IgD-negative memory B cell (primary cell): ENCODE measurements at regions not wholly inside any gene's neighbourhood (a gene's known extent, or its start where the extent isn't known, plus 50 kb on each side); places are given as distances from the start of the nearest gene placed in this dataset.

Experiments
- H3K27ac Mint-ChIP-seq, 3 donors: one replicate each; pipeline ENCODE4 v1.8.0; 2020 to 2022; ENCODE audit warnings: mild to moderate bottlenecking in 3 of 3, mixed read lengths in 3 of 3, moderate library complexity in 1 of 3
- H3K27me3 Mint-ChIP-seq: one replicate; pipeline ENCODE4 v1.8.0; 2021; ENCODE audit warnings: mixed read lengths
- H3K36me3 Mint-ChIP-seq: one replicate; pipeline ENCODE4 v1.8.0; 2020; ENCODE audit warnings: mild to moderate bottlenecking, mixed read lengths
- H3K4me1 Mint-ChIP-seq, 3 donors: one replicate each; pipeline ENCODE4 v1.8.0; 2020 to 2022; ENCODE audit warnings: mixed read lengths in 3 of 3, mild to moderate bottlenecking in 1 of 3
- H3K4me3 Mint-ChIP-seq, 4 donors: one replicate each; pipeline ENCODE4 v1.8.0; 2020 to 2022; ENCODE audit warnings: mild to moderate bottlenecking in 4 of 4, mixed read lengths in 4 of 4, moderate library complexity in 3 of 4
- H3K9me3 Mint-ChIP-seq, 3 donors: one replicate each; pipeline ENCODE4 v1.8.0; 2020 to 2021; ENCODE audit warnings: mixed read lengths in 3 of 3, mild to moderate bottlenecking in 1 of 3

DNA sequence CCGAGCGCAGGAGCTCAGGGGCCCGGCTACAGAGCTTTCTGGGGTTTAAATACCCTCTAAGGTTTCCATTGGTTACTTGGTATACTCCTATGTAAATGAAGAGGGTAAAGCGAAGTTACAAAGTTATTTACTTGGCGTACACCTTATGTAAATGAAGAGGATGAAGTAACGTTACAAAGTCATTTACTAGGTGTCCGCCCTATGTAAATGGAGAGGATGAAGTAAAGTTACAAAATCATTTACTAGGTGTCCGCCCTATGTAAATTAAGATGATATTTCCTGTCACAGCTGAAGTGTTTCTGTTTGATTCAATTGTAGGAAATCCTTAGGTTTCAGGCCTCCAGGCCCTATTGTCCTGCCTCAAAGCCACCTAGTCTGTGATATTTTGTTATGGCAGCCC is 358.2 kb downstream of the MTRR start:
- Mint-ChIP-seq H3K36me3 (no peaks in the 10 kb centered on the region), H3K4me3 (no peak overlapping the region)

DNA sequence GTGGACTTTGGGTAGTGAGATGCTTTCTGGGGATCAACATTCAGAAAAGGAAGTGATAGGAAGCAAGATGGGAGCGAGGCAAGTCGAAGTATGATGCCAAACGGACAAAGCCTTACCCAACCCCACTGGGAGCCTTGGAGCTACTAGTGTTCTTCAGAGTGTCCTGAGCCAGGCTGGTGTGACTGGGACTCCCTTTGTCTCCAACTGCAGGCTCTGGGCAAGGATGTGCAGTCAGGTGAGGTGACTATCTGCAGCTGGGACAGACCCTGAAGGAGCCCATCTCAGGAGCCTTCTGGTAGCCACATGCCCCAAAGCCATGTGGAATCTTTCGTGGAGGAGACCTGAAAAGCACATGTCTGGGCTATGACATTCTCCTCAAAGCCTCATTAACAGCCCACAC is 360.6 kb downstream of the MTRR start:
- Mint-ChIP-seq H3K27ac (no peak overlapping the region), H3K9me3 (peaks cover 5 to 17% (median 6%) of the 10 kb centered on the region in 3 donors), H3K36me3 (no peaks in the 10 kb centered on the region), H3K4me3 (no peak overlapping the region), H3K4me1 (no peaks in the 10 kb centered on the region), H3K27me3 (peaks cover 3% of the 10 kb centered on the region)

More for the DNA sequence above, 358.2 kb downstream of the MTRR start:
- H3K9me3 Mint-ChIP-seq, result peaks cover 10 to 24% (median 17%) of the 10 kb centered on the region in 3 donors
- no peak overlapping the region for H3K27ac Mint-ChIP-seq
- peaks cover 3% of the 10 kb centered on the region for H3K27me3 Mint-ChIP-seq
- peaks cover 0 to 1% (median 0%) of the 10 kb centered on the region in 3 donors for H3K4me1 Mint-ChIP-seq

DNA sequence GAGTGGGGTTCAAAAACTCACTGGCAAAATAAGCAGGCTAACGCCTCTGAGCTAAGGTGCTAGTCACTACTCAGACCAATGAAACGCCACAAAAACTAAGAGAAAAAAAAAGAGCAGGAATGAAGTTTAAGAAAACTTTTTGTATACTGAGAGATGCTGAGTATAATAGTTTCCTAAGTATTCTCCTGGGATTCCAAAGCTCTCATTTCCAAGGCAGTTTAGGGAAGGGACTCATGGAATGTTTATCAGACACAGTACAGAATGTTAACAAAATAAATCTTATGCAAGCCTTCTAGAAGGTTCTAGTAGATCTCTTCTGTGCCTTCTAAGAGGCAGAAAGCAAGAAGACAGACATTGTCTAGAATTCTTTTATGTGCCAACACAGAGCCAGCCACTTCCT is 361.9 kb downstream of the MTRR start:
- H3K27ac Mint-ChIP-seq, result no peak overlapping the region
- peaks cover 3% of the 10 kb centered on the region for H3K27me3 Mint-ChIP-seq
- no peaks in the 10 kb centered on the region for H3K4me1 Mint-ChIP-seq
- H3K4me3 Mint-ChIP-seq, result no peak overlapping the region
- no peaks in the 10 kb centered on the region for H3K36me3 Mint-ChIP-seq
- H3K9me3 Mint-ChIP-seq, result peaks cover 0 to 12% (median 2%) of the 10 kb centered on the region in 3 donors

DNA sequence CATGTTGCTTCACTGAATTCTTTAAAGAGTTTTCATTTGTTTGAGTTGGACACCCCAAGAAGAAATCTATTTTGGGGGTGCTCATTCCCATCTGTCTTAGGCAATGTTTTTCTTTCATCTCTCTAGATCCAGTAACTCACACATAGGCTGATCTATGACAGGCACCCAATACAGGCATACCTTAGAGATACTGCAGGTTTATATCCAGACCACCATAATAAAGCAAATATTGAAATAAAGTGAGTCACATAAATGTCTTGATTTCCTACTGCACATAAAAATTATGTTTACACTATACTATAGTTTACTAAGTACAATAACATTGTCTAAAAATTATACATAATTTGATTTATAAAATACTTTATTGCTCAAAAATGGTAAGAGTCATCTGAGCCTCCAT is 364.5 kb downstream of the MTRR start:
- Mint-ChIP-seq H3K9me3 (peaks cover 4 to 5% (median 4%) of the 10 kb centered on the region in 3 donors), H3K36me3 (peaks cover 2% of the 10 kb centered on the region), H3K27ac (no peak overlapping the region), H3K4me1 (no peaks in the 10 kb centered on the region), H3K27me3 (peaks cover 3% of the 10 kb centered on the region), H3K4me3 (no peak overlapping the region)

DNA sequence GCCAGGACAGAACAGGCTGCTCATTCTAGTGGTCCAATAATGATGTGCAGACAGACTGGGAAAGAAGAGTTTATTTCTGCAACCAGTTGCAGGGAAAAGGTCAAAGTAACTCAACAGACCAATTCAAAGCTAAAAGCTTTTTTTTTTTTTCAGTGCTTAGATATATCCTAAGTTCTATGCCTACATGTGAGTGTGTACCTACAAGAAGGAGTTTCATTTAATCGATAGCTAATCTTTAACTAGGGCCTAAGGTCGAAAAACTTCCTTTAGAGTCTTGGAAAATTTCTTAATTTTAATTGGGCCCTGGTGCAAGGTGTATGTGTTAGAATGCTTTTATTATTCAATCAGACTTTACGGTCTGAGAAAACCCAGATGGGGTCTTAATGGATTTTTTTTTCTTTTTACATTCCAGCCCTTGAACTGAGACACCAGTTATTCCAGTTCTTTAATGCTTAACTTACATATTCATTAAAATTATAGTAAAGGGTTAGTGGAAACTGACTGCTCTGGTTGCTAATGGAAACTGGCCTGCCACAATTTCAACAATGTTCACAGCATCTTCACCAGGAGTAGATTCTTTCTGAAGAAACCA is 365.3 kb downstream of the MTRR start:
- peaks cover 0 to 4% (median 3%) of the 10 kb centered on the region in 3 donors for H3K9me3 Mint-ChIP-seq
- no peak overlapping the region for H3K27ac Mint-ChIP-seq
- H3K4me3 Mint-ChIP-seq, result no peak overlapping the region
- H3K27me3 Mint-ChIP-seq, result peaks cover 1% of the 10 kb centered on the region
- no peaks in the 10 kb centered on the region for H3K4me1 Mint-ChIP-seq
- peaks cover 2% of the 10 kb centered on the region for H3K36me3 Mint-ChIP-seq

DNA sequence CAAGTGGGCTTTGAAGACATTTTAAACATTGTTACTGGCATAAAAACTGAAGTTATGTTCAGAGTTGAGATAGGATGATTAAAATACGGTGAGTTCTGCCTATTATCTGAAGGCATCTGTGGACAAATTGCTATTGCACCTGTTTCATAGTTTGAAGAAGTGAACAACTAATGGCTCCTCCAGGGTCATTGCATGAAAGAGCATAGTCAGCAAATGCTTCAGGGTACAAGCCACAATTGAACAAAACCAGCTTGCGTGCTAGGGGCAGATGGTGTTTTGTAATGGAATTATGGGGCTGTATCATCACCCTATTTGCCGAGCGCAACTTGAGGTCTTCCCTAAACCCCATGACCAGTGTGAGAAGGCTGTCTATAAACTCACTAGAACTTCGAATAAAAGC is 369.1 kb downstream of the MTRR start:
- H3K27ac Mint-ChIP-seq, result no peak overlapping the region
- peaks cover 2% of the 10 kb centered on the region for H3K36me3 Mint-ChIP-seq
- H3K27me3 Mint-ChIP-seq, result peaks cover 2% of the 10 kb centered on the region
- no peak overlapping the region for H3K4me3 Mint-ChIP-seq
- peaks cover 0 to 6% (median 3%) of the 10 kb centered on the region in 3 donors for H3K9me3 Mint-ChIP-seq
- H3K4me1 Mint-ChIP-seq, result no peaks in the 10 kb centered on the region

DNA sequence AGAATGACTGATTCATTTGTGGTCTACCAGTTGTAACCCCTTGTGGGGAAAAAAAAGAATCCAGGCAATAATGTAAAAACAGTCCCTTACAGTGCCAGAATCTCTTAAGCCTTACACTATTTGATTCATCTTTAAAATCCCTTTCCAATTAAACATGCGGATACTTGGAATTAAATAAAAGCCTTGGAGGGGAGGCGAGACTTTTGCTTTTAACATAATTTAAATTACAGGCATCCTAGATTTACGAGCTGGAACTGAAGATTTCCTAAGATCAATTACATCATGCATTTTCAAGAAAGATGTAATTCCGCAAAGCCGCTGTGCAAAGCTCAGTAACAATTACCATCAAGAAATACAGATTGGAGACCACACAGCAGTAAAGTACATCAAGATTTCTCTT is 370.2 kb downstream of the MTRR start:
- peaks cover 0 to 6% (median 3%) of the 10 kb centered on the region in 3 donors for H3K9me3 Mint-ChIP-seq
- no peaks in the 10 kb centered on the region for H3K4me1 Mint-ChIP-seq
- H3K4me3 Mint-ChIP-seq, result no peak overlapping the region
- H3K27ac Mint-ChIP-seq, result no peak overlapping the region
- peaks cover 2% of the 10 kb centered on the region for H3K36me3 Mint-ChIP-seq
- H3K27me3 Mint-ChIP-seq, result peaks cover 2% of the 10 kb centered on the region

DNA sequence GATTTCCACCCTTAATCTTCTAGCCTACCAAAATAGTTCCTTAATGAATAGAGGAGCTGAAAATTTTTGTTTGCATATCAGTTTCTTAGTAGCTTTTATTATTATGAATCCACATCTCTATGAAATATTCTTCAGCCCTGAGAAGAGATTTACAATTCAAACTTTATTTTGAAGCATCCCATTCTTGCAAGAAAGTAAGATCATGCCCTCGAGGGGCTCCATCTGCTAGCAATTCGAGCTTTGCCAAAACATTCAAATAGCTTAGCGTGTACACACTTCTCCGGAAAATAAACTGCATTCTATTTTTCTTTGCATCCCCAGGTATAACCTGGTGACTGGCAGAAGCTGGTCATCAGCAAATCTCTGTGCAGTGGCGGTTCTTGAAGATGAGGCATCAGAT is 370.7 kb downstream of the MTRR start:
- H3K27me3 Mint-ChIP-seq, result peaks cover 2% of the 10 kb centered on the region
- H3K4me3 Mint-ChIP-seq, result no peak overlapping the region
- H3K27ac Mint-ChIP-seq, result no peak overlapping the region
- peaks cover 2% of the 10 kb centered on the region for H3K36me3 Mint-ChIP-seq
- peaks cover 0 to 6% (median 5%) of the 10 kb centered on the region in 3 donors for H3K9me3 Mint-ChIP-seq
- no peaks in the 10 kb centered on the region for H3K4me1 Mint-ChIP-seq

DNA sequence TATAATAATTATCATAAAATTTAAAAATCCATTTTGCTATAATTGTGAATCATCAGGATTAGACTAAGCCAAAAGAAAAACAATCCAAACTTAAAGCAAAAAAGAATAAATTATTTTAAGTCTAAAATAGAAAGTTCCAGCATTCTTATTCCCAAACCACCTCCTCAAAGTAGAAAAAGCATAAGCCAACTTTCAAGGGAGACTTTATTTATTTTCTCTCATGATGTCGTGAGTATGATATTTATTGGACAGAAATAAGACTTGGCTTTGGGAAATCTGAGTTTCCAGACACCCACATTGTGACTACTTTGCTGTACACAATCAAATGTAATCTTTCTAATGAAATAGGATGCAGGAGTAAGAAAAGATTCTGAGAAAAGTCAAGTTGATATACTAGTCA is 372.1 kb downstream of the MTRR start:
- Mint-ChIP-seq H3K27ac (no peak overlapping the region), H3K4me3 (no peak overlapping the region), H3K27me3 (peaks cover 2% of the 10 kb centered on the region), H3K9me3 (peaks cover 0 to 6% (median 5%) of the 10 kb centered on the region in 3 donors), H3K36me3 (peaks cover 2% of the 10 kb centered on the region), H3K4me1 (no peaks in the 10 kb centered on the region)

DNA sequence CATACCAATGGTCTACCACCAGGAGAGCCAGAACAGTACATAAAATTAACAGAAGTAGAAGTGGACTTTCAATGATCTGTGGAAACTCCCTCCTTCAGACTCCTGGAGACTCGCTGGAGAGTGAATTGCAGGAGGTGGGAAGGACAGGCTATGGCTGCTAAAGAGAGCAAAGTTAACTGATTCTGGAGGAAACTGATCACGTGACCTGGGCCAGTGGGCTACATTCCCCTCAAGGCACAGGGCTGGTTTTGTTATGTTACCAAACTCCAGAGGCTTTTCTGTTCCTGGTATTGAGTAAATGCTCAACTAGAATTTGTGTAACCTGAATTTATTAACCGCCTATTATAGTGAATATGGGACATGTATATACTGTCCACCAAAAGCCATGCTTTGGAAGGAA is 372.6 kb downstream of the MTRR start:
- peaks cover 2% of the 10 kb centered on the region for H3K27me3 Mint-ChIP-seq
- no peak overlapping the region for H3K4me3 Mint-ChIP-seq
- H3K27ac Mint-ChIP-seq, result no peak overlapping the region
- no peaks in the 10 kb centered on the region for H3K36me3 Mint-ChIP-seq
- H3K9me3 Mint-ChIP-seq, result peaks cover 0 to 4% (median 2%) of the 10 kb centered on the region in 3 donors
- H3K4me1 Mint-ChIP-seq, result no peaks in the 10 kb centered on the region

DNA sequence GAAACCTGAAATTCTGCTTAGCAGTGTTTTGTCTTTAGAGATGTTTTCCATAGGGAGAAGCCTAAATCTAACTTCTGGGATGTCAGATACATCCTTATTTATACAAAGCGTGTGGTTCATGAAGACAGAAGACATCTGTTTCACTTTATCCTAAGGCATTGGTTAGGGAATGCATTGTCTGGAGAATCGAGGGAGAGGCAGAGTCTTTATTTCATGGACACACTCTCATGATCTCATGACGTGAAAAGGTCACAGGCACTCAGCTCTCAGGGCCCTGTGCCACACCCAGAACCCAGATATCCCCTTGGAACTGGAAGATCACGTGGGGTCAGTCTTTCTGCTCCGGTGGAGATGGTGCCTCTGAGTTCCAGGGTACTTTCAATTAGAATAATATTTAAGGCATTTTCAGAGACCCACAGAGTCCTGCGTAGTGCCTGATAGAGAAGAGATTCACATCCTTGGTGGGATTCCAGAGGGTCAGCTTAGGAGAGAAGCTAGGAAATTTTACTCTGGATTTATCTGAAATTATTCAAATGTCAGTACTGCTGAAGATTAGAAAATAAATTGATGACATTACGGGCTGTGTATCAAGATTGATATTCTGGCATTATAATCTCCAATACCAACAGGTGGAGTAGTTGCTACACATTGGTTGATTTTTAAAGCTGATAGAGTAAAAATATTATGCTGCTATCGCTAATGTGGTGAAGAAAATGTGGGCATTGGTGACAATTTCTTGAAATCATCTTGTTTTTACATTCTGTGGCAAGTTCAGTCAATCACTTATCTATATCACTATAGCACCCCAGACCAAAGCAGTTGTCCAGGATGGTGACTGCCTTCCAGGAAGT is 378.3 kb downstream of the MTRR start:
- peaks cover 2 to 6% (median 2%) of the 10 kb centered on the region in 3 donors for H3K9me3 Mint-ChIP-seq
- no peaks in the 10 kb centered on the region for H3K36me3 Mint-ChIP-seq
- no peak overlapping the region for H3K4me3 Mint-ChIP-seq
- no peak overlapping the region for H3K27ac Mint-ChIP-seq
- H3K4me1 Mint-ChIP-seq, result no peaks in the 10 kb centered on the region
- no peaks in the 10 kb centered on the region for H3K27me3 Mint-ChIP-seq

DNA sequence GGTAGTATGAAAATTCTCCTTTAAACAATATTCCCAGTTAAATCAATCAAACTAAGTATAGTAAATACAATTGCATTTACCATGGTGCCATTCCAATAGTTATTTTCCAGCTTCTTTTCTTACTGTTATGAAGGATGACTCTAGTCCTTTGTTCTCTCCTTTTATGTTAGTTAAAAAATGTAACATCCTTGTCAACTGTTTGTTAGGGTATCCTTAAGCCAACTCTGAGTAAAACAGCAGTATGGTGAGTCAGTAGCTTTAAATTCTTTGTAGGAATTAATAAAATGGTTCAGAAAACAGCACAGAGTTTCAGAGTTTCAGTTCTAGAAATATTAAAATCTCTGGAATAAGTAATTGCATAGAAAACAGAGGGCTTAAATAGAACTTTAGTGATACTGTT is 384.4 kb downstream of the MTRR start:
- Mint-ChIP-seq H3K9me3 (peaks cover 0 to 6% (median 3%) of the 10 kb centered on the region in 3 donors), H3K27me3 (peaks cover 3% of the 10 kb centered on the region), H3K36me3 (no peaks in the 10 kb centered on the region), H3K4me1 (no peaks in the 10 kb centered on the region), H3K27ac (no peak overlapping the region), H3K4me3 (no peak overlapping the region)

DNA sequence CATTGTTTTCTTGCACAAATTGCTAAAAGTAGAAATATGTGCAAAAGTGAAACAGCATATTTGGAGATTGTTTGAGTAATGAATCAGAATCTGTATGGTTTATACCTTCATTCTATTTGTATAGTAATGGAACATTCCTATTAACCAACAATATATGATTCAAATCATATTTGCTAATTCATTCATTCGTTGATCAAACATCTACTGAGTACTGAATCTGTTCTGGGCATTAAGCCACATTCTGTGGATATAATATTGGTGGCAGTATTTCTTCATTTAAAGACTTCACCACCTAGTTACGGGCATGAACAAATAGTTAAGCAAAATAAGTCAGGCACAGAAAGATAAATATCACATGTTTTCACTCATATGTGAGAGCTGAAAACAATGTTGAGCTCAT is 385.7 kb downstream of the MTRR start:
- H3K27me3 Mint-ChIP-seq, result peaks cover 3% of the 10 kb centered on the region

DNA sequence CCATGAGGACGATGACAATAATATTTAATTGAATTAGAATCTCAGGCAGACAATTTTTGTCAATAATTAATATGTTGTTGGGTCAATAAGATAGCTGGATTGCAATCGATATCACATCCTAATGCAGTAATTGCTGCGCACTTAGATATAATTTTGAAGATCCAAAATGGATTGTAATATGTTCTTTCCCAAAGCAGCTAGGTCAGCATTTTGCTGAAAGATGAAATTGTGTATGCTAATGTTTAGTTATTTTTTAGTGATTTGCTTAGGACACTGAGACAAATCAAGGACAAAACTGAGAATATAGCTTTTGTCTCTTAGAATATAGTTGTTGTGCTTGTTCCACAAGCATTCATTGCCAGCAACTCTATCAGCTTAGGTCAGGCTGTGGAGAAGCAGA is 389.9 kb downstream of the MTRR start:
- Mint-ChIP-seq H3K4me3 (no peak overlapping the region), H3K9me3 (peaks cover 3 to 5% (median 4%) of the 10 kb centered on the region in 3 donors), H3K4me1 (no peaks in the 10 kb centered on the region), H3K27ac (no peak overlapping the region), H3K27me3 (peaks cover 3% of the 10 kb centered on the region), H3K36me3 (no peaks in the 10 kb centered on the region)

More for the DNA sequence above, 385.7 kb downstream of the MTRR start:
- H3K9me3 Mint-ChIP-seq, result peaks cover 0 to 5% (median 3%) of the 10 kb centered on the region in 3 donors
- H3K36me3 Mint-ChIP-seq, result no peaks in the 10 kb centered on the region
- H3K27ac Mint-ChIP-seq, result no peak overlapping the region
- H3K4me3 Mint-ChIP-seq, result no peak overlapping the region
- H3K4me1 Mint-ChIP-seq, result no peaks in the 10 kb centered on the region

DNA sequence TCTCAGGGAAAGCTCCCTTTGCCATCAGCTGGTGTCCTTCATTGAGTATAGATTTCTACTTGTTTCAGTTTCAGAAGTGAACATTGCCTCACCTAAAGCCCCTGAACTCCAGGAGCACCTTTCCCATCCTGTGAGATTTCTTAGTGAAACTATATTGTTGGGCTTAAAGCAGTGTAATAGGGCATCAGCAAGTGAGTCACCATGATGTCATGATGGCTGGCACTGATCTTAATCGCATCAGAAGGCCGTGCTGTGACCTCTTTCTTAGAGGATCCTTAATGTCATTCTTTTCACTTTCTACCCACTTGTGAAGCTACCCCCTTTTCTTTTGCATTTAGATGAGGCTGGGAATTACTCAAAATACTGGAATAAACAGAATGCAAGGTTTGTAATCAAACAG is 401.3 kb downstream of the MTRR start:
- H3K27me3 Mint-ChIP-seq, result no peaks in the 10 kb centered on the region

More for the DNA sequence above, 401.3 kb downstream of the MTRR start:
- Mint-ChIP-seq H3K4me1 (peaks cover 0 to 2% (median 0%) of the 10 kb centered on the region in 3 donors), H3K4me3 (no peak overlapping the region), H3K9me3 (peaks cover 4 to 8% (median 4%) of the 10 kb centered on the region in 3 donors), H3K27ac (no peak overlapping the region), H3K36me3 (no peaks in the 10 kb centered on the region)
